B cell (primary cell): ENCODE measurements at regions not wholly inside any gene's neighbourhood (a gene's known extent, or its start where the extent isn't known, plus 50 kb on each side); places are given as distances from the start of the nearest gene placed in this dataset.

ENCODE experiments used
- ATAC-seq: fragments of 200-7000 bp; cut with Tn5 transposase; one replicate; pipeline ENCODE4 v1.10.0; 2021; ENCODE audit warnings: low read depth, mild to moderate bottlenecking, moderate number of reproducible peaks, moderate library complexity
- CTCF ChIA-PET: fragments of 350-600 bp; sonication (Branson Sonifier 250); formaldehyde crosslinking; loops from one replicate; lab custom pipeline; 2021; ENCODE audit warnings: antibody characterized with exemption, inconsistent platforms; lab: Charles Lee
- POLR2A ChIA-PET: fragments of 350-600 bp; sonication (Branson Sonifier 250); formaldehyde crosslinking; loops from one replicate; lab custom pipeline; 2021; ENCODE audit warnings: antibody characterized with exemption; lab: Charles Lee
- DNase-seq: peaks from one replicate; pipeline ENCODE4 v3.0.0; 2013
- H2AFZ ChIP-seq: 2 replicates; pipeline ENCODE4 v1.6.1; 2012; ENCODE audit warnings: mild to moderate bottlenecking, low read depth, low read length; ENCODE audit not compliant: insufficient read depth, poor library complexity, severe bottlenecking
- H3K27ac ChIP-seq, 2 donors: 1 replicate in 1 of 2; 2 replicates in 1 of 2; pipeline ENCODE4 v1.5.1; 2012 to 2013; ENCODE audit warnings: low read length in 2 of 2, mild to moderate bottlenecking in 2 of 2, moderate library complexity in 1 of 2
- H3K27me3 ChIP-seq, 4 experiments: fragments of 200-600 bp in 1 of 4; sonication (generic) in 1 of 4; replicated peaks in 1 of 4; 1 replicate in 2 of 4; 2 replicates in 2 of 4; pipeline versions ENCODE4 v1.6.1 to v1.7.0; 2013 to 2016; ENCODE audit warnings: low read length in 3 of 4, mild to moderate bottlenecking in 2 of 4, mixed read lengths in 1 of 4, moderate library complexity in 1 of 4; ENCODE audit not compliant: insufficient read depth in 4 of 4, control insufficient read depth in 3 of 4; ENCODE audit errors: control extremely low read depth in 1 of 4
- H3K36me3 ChIP-seq, 2 experiments: replicated peaks in 1 of 2; 1 replicate in 1 of 2; 2 replicates in 1 of 2; pipeline versions ENCODE4 v1.6.1 to v1.7.1; 2013; ENCODE audit warnings: low read length in 1 of 2; ENCODE audit not compliant: insufficient read depth in 2 of 2, control insufficient read depth in 1 of 2; ENCODE audit errors: control extremely low read depth in 1 of 2, extremely low read depth in 1 of 2
- H3K4me1 ChIP-seq, 2 donors: fragments of 200-600 bp in 1 of 2; sonication (generic) in 1 of 2; 1 replicate in 1 of 2; 2 replicates in 1 of 2; pipeline versions ENCODE4 v1.5.1 to v1.6.1; 2013 to 2017; ENCODE audit warnings: low read length in 2 of 2; ENCODE audit not compliant: control insufficient read depth in 2 of 2, insufficient read depth in 2 of 2
- H3K4me2 ChIP-seq: replicated peaks from 2 replicates; pipeline ENCODE3; 2012; ENCODE audit warnings: mild to moderate bottlenecking, low read depth, low read length; ENCODE audit not compliant: poor library complexity, severe bottlenecking
- H3K4me3 ChIP-seq, 5 experiments: fragments of 200-600 bp in 1 of 5; sonication (generic) in 1 of 5; 1 replicate in 3 of 5; 2 replicates in 2 of 5; pipeline versions ENCODE4 v1.5.1 to v1.7.0; 2011 to 2016; ENCODE audit warnings: low read length in 4 of 5, mild to moderate bottlenecking in 4 of 5, low read depth in 2 of 5, control low read depth in 1 of 5, moderate library complexity in 1 of 5; ENCODE audit not compliant: insufficient read depth in 1 of 5; ENCODE audit errors: control extremely low read depth in 1 of 5, extremely low read depth in 1 of 5
- H3K79me2 ChIP-seq: fragments of 200-600 bp; sonication (generic); one replicate; pipeline ENCODE4 v1.6.0; 2016; ENCODE audit warnings: low read length; ENCODE audit not compliant: control insufficient read depth, insufficient read depth
- H3K9ac ChIP-seq: fragments of 200-600 bp; sonication (generic); 2 replicates; pipeline ENCODE4 v1.6.1; 2017; ENCODE audit warnings: mild to moderate bottlenecking, low read length, moderate library complexity
- H3K9me3 ChIP-seq, 3 donors: one replicate each; pipeline versions ENCODE4 v1.6.1 to v1.7.1; 2013; ENCODE audit warnings: low read length in 2 of 3; ENCODE audit not compliant: control insufficient read depth in 2 of 3, insufficient read depth in 1 of 3; ENCODE audit errors: control extremely low read depth in 1 of 3
- H4K20me1 ChIP-seq: 2 replicates; pipeline ENCODE4 v1.6.0; 2012; ENCODE audit warnings: mild to moderate bottlenecking, low read length; ENCODE audit not compliant: insufficient read depth, control insufficient read depth, poor library complexity, severe bottlenecking
- H3K27ac Mint-ChIP-seq: one replicate; pipeline ENCODE4 v1.8.0; 2021; ENCODE audit warnings: mixed read lengths
- H3K27me3 Mint-ChIP-seq: one replicate; pipeline ENCODE4 v1.8.0; 2021; ENCODE audit warnings: mixed read lengths
- H3K4me1 Mint-ChIP-seq: one replicate; pipeline ENCODE4 v1.8.0; 2021; ENCODE audit warnings: mixed read lengths
- H3K4me3 Mint-ChIP-seq: one replicate; pipeline ENCODE4 v1.8.0; 2021; ENCODE audit warnings: mixed read lengths
- H3K9me3 Mint-ChIP-seq: one replicate; pipeline ENCODE4 v1.8.0; 2022; ENCODE audit warnings: mixed read lengths; ENCODE audit not compliant: insufficient read depth
- EZH2 ChIP-seq: IDR thresholded peaks from 2 replicates; pipeline ENCODE4 v1.6.1; 2012; ENCODE audit warnings: borderline replicate concordance, low read depth, mild to moderate bottlenecking, moderate library complexity, low read length; ENCODE audit not compliant: insufficient read depth, poor library complexity, severe bottlenecking
- WGBS: methylation state at CpG from one replicate; pipeline ENCODE4 v1.1.5; 2013; ENCODE audit warnings: missing lambda C conversion rate; ENCODE audit not compliant: insufficient coverage; 5-methylcytosine and 5-hydroxymethylcytosine counted together
- intact Hi-C: fragments of 100-400 bp; cut with micrococcal nuclease; formaldehyde crosslinking; loops from one replicate; pipeline ENCODE4 v1.10.0; 2022
- TF ChIP-seq, protein P1 (sequence below): fragments of 200-600 bp; IDR thresholded peaks from one replicate; pipeline ENCODE4 v1.8.0; 2022; ENCODE audit warnings: antibody characterized with exemption, mild to moderate bottlenecking

DNA sequence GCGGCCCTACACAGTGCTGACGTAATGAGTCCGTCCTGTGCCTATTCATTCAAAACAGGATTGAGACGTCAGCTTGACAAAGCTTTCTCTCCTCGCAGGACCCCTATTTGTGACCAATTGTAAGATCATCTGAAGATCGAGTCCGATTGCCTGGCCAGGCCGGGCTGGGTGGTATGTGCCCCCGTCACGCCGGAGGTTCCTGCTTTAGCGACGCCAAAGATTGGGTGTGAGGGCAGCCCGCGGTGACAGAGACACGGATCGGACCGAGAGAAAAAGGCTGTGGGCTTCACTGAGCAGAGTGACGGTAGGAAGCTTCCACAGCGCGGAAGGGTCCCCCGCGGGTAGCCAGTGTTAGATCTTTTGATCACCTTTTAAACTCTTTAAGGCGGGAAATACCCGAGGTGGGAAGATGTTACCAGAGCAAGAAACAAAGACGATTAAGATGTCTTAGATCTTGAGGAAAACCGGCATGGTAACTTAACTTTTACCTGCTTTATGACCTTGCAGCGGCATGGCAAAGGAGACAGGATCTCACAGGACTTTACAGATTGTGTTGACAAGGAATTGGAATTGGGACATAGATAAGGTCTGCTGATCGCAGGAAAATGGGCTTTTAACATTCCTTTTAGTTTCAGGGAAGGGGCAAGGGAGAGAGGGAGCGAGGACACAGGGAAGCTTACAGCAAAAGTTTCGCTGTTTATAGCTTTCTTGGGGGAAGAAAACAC, 220.0 kb downstream of the METTL4 start:
- H3K9me3 Mint-ChIP-seq, result no peaks in the 10 kb centered on the region
- no peak overlapping the region for H2AFZ ChIP-seq
- no peak overlapping the region for H3K27ac ChIP-seq
- 88% methylated on average over 29 of the region's 31 CpGs for WGBS
- no peak for TF ChIP-seq EZH2
- TF ChIP-seq, protein P1, sequence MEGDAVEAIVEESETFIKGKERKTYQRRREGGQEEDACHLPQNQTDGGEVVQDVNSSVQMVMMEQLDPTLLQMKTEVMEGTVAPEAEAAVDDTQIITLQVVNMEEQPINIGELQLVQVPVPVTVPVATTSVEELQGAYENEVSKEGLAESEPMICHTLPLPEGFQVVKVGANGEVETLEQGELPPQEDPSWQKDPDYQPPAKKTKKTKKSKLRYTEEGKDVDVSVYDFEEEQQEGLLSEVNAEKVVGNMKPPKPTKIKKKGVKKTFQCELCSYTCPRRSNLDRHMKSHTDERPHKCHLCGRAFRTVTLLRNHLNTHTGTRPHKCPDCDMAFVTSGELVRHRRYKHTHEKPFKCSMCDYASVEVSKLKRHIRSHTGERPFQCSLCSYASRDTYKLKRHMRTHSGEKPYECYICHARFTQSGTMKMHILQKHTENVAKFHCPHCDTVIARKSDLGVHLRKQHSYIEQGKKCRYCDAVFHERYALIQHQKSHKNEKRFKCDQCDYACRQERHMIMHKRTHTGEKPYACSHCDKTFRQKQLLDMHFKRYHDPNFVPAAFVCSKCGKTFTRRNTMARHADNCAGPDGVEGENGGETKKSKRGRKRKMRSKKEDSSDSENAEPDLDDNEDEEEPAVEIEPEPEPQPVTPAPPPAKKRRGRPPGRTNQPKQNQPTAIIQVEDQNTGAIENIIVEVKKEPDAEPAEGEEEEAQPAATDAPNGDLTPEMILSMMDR, result no peak
- H3K9me3 ChIP-seq, result peaks cover 0 to 4% (median 0%) of the 10 kb centered on the region in 3 donors
- no peak overlapping the region for H3K4me3 Mint-ChIP-seq
- no peaks in the 10 kb centered on the region for H4K20me1 ChIP-seq
- no peaks in the 10 kb centered on the region for H3K4me1 Mint-ChIP-seq
- POLR2A ChIA-PET, result no interaction called here
- no peak overlapping the region for H3K27ac Mint-ChIP-seq
- DNase-seq (no peak), ATAC-seq (no peak)
- no peak overlapping the region for H3K4me3 ChIP-seq
- CTCF ChIA-PET, result no interaction called here
- intact Hi-C loops, result no loop called here
- no peaks in the 10 kb centered on the region for H3K79me2 ChIP-seq
- H3K27me3 ChIP-seq, result no peaks in the 10 kb centered on the region
- no peaks in the 10 kb centered on the region for H3K36me3 ChIP-seq
- no peaks in the 10 kb centered on the region for H3K4me1 ChIP-seq
- peaks cover 13% of the 10 kb centered on the region for H3K27me3 Mint-ChIP-seq
- no peak overlapping the region for H3K9ac ChIP-seq
- H3K4me2 ChIP-seq, result no peak overlapping the region

DNA sequence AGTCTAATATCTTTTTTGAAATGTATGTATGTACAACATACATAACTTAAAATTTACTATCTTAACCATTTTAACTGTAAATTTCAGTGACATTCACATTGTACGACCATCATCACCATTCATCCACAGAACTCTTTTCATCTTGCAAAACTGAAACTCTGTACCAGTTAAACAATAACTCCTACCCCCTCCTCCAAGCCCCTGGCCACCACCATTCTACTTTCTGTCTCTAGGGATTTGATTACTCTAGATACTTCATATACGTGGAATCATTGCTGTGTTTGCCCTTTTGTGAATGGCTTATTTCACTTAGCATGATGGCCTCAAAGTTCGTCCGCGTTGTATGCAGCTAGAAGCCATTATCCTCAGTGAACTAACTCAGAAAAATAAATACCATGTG, 217.0 kb downstream of the METTL4 start:
- Histone ChIP-seq H2AFZ (no peak overlapping the region), H4K20me1 (no peaks in the 10 kb centered on the region), H3K4me1 (no peaks in the 10 kb centered on the region), H3K4me2 (no peak overlapping the region), H3K36me3 (no peaks in the 10 kb centered on the region), H3K4me3 (no peak overlapping the region), H3K27ac (no peak overlapping the region), H3K9me3 (no peaks in the 10 kb centered on the region), H3K9ac (no peak overlapping the region), H3K79me2 (no peaks in the 10 kb centered on the region), H3K27me3 (no peaks in the 10 kb centered on the region)
- no peak overlapping the region for H3K27ac Mint-ChIP-seq
- CTCF ChIA-PET, result no interaction called here
- H3K9me3 Mint-ChIP-seq, result no peaks in the 10 kb centered on the region
- TF ChIP-seq EZH2, result no peak
- TF ChIP-seq, protein P1, result no peak
- ATAC-seq (no peak), DNase-seq (no peak)
- intact Hi-C loops, result no loop called here
- WGBS, result 90% methylated on average over 1 of the region's 5 CpGs
- POLR2A ChIA-PET, result no interaction called here
- H3K4me1 Mint-ChIP-seq, result no peaks in the 10 kb centered on the region
- H3K27me3 Mint-ChIP-seq, result peaks cover 18% of the 10 kb centered on the region
- H3K4me3 Mint-ChIP-seq, result no peak overlapping the region
